Activated CD8-positive, alpha-beta T cell treated with anti-CD3 and anti-CD28 coated beads for 36 hours (primary cell): ENCODE measurements at regions not wholly inside any gene's neighbourhood (a gene's known extent, or its start where the extent isn't known, plus 50 kb on each side); places are given as distances from the start of the nearest gene placed in this dataset.
A peak's percentile ranks its signal among the peaks of the same experiment; 100 is the strongest.
"Not testable (repeated sequence)": the region's sequence is repeated elsewhere in the genome, so short reads cannot be mapped to it uniquely, and the experiment has no call there.

ENCODE experiments used
- ATAC-seq: fragments of 200-7000 bp; cut with Tn5 transposase; one replicate; pipeline ENCODE4 v1.10.0; 2021; ENCODE audit warnings: mild to moderate bottlenecking, moderate library complexity
- CTCF ChIA-PET: fragments of 350-600 bp; sonication (Branson Sonifier 250); formaldehyde crosslinking; loops from one replicate; lab custom pipeline; 2021; ENCODE audit warnings: antibody characterized with exemption; lab: Charles Lee
- POLR2A ChIA-PET: fragments of 350-600 bp; sonication (Branson Sonifier 250); formaldehyde crosslinking; loops from one replicate; lab custom pipeline; 2021; ENCODE audit warnings: antibody characterized with exemption; lab: Charles Lee
- DNase-seq: peaks from one replicate; pipeline ENCODE4 v3.0.0-alpha.2; 2020
- H3K27ac Mint-ChIP-seq: one replicate; pipeline ENCODE4 v1.8.0; 2021; ENCODE audit warnings: mild to moderate bottlenecking, mixed read lengths
- H3K27me3 Mint-ChIP-seq: one replicate; pipeline ENCODE4 v1.8.0; 2021; ENCODE audit warnings: mixed read lengths
- H3K36me3 Mint-ChIP-seq: one replicate; pipeline ENCODE4 v1.8.0; 2021; ENCODE audit warnings: low read depth, mixed read lengths
- H3K4me1 Mint-ChIP-seq: one replicate; pipeline ENCODE4 v1.8.0; 2021; ENCODE audit warnings: low read depth, mixed read lengths
- H3K4me3 Mint-ChIP-seq: one replicate; pipeline ENCODE4 v1.8.0; 2021; ENCODE audit warnings: mild to moderate bottlenecking, moderate library complexity, mixed read lengths
- H3K9me3 Mint-ChIP-seq: one replicate; pipeline ENCODE4 v1.8.0; 2021; ENCODE audit warnings: mixed read lengths
- intact Hi-C: fragments of 100-400 bp; cut with micrococcal nuclease; formaldehyde crosslinking; loops from one replicate; pipeline ENCODE4 v1.10.0; 2022
- TF ChIP-seq, protein P1 (sequence below): fragments of 200-600 bp; IDR thresholded peaks from one replicate; pipeline ENCODE4 v1.8.0; 2022; ENCODE audit warnings: antibody characterized with exemption, mild to moderate bottlenecking

DNA sequence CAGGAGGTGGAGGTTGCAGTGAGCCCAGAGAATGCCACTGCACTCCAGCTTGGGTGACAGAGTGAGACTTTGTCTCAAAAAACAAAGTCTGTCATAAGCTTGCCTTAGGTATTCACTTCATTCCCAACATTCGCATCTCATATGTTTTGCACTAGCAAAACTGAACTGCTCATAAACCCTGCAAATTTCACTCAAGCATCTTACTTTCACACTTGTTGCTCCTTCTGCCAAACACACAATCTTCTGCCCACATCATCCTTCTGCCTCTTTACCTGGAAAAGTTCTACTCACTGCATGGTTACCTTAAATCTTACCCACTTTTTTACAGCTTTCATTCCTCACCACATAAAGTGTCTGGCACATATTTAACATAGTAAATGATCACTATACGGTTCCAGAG lies 152.5 kb downstream of the USP22 start:
- DNase-seq (no peak), ATAC-seq (no peak)
- Mint-ChIP-seq H3K36me3 (no peaks in the 10 kb centered on the region), H3K4me3 (no peak overlapping the region), H3K4me1 (no peaks in the 10 kb centered on the region), H3K9me3 (no peaks in the 10 kb centered on the region), H3K27ac (no peak overlapping the region), H3K27me3 (peaks cover 11% of the 10 kb centered on the region)
- intact Hi-C loops: no loop called here
- ChIA-PET CTCF (no interaction called here), POLR2A (no interaction called here)
- TF ChIP-seq, protein P1, sequence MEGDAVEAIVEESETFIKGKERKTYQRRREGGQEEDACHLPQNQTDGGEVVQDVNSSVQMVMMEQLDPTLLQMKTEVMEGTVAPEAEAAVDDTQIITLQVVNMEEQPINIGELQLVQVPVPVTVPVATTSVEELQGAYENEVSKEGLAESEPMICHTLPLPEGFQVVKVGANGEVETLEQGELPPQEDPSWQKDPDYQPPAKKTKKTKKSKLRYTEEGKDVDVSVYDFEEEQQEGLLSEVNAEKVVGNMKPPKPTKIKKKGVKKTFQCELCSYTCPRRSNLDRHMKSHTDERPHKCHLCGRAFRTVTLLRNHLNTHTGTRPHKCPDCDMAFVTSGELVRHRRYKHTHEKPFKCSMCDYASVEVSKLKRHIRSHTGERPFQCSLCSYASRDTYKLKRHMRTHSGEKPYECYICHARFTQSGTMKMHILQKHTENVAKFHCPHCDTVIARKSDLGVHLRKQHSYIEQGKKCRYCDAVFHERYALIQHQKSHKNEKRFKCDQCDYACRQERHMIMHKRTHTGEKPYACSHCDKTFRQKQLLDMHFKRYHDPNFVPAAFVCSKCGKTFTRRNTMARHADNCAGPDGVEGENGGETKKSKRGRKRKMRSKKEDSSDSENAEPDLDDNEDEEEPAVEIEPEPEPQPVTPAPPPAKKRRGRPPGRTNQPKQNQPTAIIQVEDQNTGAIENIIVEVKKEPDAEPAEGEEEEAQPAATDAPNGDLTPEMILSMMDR: no peak

DNA sequence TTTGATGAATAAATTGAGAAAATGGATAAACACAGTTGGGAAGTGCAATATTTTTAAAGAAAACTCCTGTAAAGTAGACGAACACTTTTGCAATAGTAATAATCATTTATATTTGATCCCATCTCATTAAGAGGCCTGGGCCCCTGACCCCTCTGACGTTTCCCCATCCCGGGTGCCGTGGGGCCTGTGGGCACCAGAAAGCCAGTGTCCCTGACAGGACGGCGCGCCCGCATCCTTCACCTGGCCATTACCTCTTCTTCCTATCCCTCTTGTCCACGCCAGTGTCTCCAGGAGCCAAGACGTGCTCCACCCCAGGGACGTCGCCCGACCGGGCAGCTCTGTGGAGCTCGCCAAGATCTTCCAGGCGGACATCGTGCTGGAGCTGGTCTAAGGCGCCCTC lies 147.4 kb downstream of the USP22 start:
- ATAC-seq, H3K27me3 Mint-ChIP-seq, H3K9me3 Mint-ChIP-seq, POLR2A ChIA-PET, DNase-seq, H3K4me3 Mint-ChIP-seq, intact Hi-C loops, CTCF ChIA-PET, H3K4me1 Mint-ChIP-seq, H3K36me3 Mint-ChIP-seq, H3K27ac Mint-ChIP-seq: not testable (repeated sequence)

DNA sequence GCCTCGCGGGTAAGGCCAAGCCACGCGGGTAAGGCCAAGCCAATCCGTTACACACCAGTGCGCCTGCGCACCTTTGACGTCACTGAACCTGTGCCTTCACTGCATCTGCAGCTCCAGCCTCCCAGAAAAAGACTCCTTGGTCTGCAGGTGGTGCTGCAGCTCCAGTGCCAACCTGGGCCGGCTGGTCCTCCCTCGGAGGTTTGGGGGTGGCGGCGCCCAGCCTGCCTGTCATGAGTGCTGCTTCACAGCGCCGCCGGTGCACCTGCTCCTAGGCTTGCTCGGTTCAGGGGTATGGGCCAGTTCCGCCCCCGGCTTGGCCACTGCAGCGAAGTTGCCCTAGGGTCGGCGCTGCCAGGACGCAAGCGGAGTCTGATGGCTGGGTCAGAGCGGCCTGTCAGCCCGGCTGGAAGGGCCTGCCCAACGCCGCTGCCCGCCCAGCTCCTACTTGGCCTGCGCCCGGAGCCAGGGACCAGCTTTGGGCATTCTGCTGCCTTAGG lies 146.6 kb downstream of the USP22 start:
- no peak overlapping the region for H3K4me3 Mint-ChIP-seq
- no peaks in the 10 kb centered on the region for H3K4me1 Mint-ChIP-seq
- ChIA-PET CTCF (no interaction called here), POLR2A (no interaction called here)
- no peaks in the 10 kb centered on the region for H3K27me3 Mint-ChIP-seq
- TF ChIP-seq, protein P1: no peak
- no peaks in the 10 kb centered on the region for H3K9me3 Mint-ChIP-seq
- no peaks in the 10 kb centered on the region for H3K36me3 Mint-ChIP-seq
- DNase-seq (peak; percentile 25), ATAC-seq (peak; percentile 34)
- intact Hi-C loops: no loop called here
- H3K27ac Mint-ChIP-seq: no peak overlapping the region

DNA sequence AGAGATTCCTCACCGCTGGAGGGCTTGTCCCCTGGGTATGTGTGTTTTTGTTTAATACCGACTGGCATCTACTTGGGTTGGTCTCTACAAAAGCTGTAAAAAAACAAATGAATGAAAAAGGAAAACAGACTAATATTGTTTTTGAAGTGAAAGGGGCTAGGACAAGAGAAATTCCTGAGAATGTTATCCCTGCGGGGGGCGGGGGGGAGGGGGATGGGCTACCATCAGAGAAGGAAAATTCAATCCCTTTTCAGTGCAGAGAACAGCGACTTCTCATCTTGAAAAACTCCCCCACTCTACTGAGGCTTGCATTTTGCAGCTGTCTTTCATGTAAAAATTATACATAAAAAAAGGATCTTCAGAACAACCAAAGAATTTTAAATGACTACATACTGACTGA lies 144.1 kb downstream of the USP22 start:
- CTCF ChIA-PET, ATAC-seq, H3K27ac Mint-ChIP-seq: not testable (repeated sequence)

DNA sequence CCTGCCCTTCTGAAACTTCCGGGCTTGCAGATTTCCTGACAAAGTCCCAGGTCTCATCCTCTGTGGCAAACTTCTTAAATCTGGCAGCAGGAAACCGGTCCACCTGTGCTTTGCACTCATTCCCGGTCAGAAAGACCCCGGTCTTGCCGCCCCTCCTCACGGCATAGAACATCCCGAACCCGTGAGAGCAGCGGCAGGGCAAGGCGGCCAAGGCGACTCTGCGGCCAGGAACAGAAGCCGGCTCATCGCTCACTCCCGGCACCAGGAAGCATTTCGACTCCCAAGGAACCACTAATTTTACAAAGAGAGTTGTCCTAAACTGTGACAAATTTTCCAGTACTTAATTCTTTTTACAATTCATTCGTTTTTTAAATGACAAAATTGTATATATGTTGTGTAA lies 140.3 kb downstream of the USP22 start:
- DNase-seq, POLR2A ChIA-PET, intact Hi-C loops, H3K4me3 Mint-ChIP-seq, H3K27ac Mint-ChIP-seq, CTCF ChIA-PET, H3K36me3 Mint-ChIP-seq, ATAC-seq, H3K4me1 Mint-ChIP-seq, H3K9me3 Mint-ChIP-seq: not testable (repeated sequence)
- H3K27me3 Mint-ChIP-seq: peaks cover 12% of the 10 kb centered on the region

More for the DNA sequence above, 144.1 kb downstream of the USP22 start:
- DNase-seq, H3K36me3 Mint-ChIP-seq, H3K9me3 Mint-ChIP-seq, H3K27me3 Mint-ChIP-seq, H3K4me1 Mint-ChIP-seq, POLR2A ChIA-PET, intact Hi-C loops, H3K4me3 Mint-ChIP-seq: not testable (repeated sequence)

DNA sequence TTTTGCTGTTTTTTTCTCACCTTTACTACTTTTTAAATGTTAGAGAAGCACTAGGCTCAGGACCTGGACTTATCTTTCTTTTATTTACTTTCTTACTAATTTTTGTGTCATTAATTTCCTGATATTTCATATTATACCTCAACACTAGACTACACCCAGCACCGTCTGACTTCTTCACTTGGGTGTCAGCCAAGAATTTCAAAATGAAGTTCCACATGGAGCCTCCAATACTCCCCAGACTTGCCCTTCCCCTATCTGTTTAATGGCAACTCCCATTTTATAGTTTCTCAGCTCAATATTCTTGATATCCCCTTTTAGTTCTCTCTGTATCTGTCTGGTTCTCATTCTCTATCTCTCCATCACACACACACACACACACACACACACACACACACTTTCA lies 139.3 kb downstream of the USP22 start:
- DNase-seq, intact Hi-C loops, H3K36me3 Mint-ChIP-seq, ATAC-seq, H3K4me1 Mint-ChIP-seq, H3K9me3 Mint-ChIP-seq, CTCF ChIA-PET, H3K27ac Mint-ChIP-seq, H3K4me3 Mint-ChIP-seq: not testable (repeated sequence)
- H3K27me3 Mint-ChIP-seq: peaks cover 12% of the 10 kb centered on the region
- POLR2A ChIA-PET: interaction anchor here (0.6 kb wide), 1 partner anchor 299 kb away, joined by 3 read pairs; no protein-coding TSS in a partner anchor

DNA sequence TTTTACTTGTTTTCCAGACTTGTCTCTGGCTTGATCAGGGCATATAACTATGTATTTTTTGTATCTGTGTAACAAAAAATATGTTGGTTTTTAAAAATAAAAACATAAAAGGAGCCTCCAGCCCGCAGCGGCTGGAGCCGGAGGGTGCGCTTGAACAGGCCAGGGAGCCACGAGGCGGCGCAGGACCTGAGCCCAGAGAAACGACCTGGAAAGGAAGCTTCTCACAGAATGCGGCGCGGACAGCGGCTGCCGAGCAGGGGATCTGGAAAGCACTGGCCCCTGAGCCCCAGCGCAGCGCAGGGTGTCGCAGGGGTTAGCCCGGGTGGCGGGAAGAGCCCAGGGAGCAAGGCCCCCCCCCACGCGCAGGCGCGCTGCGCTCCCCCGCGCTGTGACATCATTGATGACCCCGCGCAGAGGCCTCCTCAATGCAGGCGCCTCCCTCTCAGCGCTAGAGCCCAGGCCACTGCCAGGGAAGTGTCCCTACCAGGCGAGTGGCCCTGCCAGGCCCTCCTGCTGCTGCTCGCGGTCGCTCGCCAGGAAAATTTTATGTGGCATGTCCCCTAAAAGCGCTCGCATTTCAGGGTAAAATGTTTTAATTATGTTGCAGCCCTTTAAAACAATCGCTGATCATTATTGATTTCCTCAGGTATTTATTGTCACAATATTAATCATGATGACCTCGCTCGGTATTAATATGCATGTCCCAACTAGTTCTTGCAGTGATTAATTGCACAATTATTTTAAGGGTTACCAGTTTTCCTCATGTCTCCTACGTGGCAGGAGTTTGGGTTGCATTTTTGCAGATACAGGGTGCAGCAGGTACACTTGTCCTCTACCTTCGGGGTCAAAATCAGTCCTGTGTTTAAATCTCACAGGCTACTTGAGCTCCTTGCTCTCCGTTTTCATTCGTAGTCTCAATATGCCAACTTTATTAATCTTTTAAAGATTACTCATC lies 134.2 kb downstream of the USP22 start:
- intact Hi-C loops: no loop called here
- TF ChIP-seq, protein P1: peak; percentile 58
- ATAC-seq (peak; percentile 100), DNase-seq (peak; percentile 86)
- ChIA-PET CTCF (no interaction called here), POLR2A (no interaction called here)
- no peaks in the 10 kb centered on the region for H3K9me3 Mint-ChIP-seq
- peaks cover 7% of the 10 kb centered on the region for H3K4me1 Mint-ChIP-seq
- peak overlapping the region; percentile 69 for H3K4me3 Mint-ChIP-seq
- no peaks in the 10 kb centered on the region for H3K36me3 Mint-ChIP-seq
- peak overlapping the region; percentile 75 for H3K27ac Mint-ChIP-seq
- peaks cover 5% of the 10 kb centered on the region for H3K27me3 Mint-ChIP-seq
